GM19239 (cell line): ENCODE measurements at regions not wholly inside any gene's neighbourhood (a gene's known extent, or its start where the extent isn't known, plus 50 kb on each side); places are given as distances from the start of the nearest gene placed in this dataset.

ENCODE experiments used
- DNase-seq: peaks from one replicate; pipeline ENCODE4 v3.0.0; 2011; ENCODE audit warnings: low spot score; ENCODE audit not compliant: insufficient read length
- FAIRE-seq: peaks from 2 replicates; lab custom pipeline; 2011; peaks lifted over from hg19 to GRCh38; lab: Jason Lieb, UNC

GRCh38 chr3:30112902-30113484, 493.4 kb upstream of the TGFBR2 start:
- FAIRE-seq (peak; percentile 33), DNase-seq (no peak)

- no peak for FAIRE-seq
- DNase-seq: no peak
Observed at GRCh38 chr3:30113906-30114305, 492.5 kb upstream of the TGFBR2 start.

- no peak for FAIRE-seq
- no peak for DNase-seq
Observed at GRCh38 chr3:30114918-30115317, 491.5 kb upstream of the TGFBR2 start.

GRCh38 chr3:30122359-30122758, 484.0 kb upstream of the TGFBR2 start:
- DNase-seq: no peak
- FAIRE-seq: no peak

- no peak for FAIRE-seq
Observed at GRCh38 chr3:30123224-30123623, 483.2 kb upstream of the TGFBR2 start.

GRCh38 chr3:30123755-30124154, 482.6 kb upstream of the TGFBR2 start:
- no peak for FAIRE-seq
- DNase-seq: no peak

More at GRCh38 chr3:30123224-30123623, 483.2 kb upstream of the TGFBR2 start:
- no peak for DNase-seq

- FAIRE-seq: no peak
- no peak for DNase-seq
Observed at GRCh38 chr3:30124435-30125370, 481.7 kb upstream of the TGFBR2 start.

- FAIRE-seq: no peak
- no peak for DNase-seq
Observed at GRCh38 chr3:30129765-30130164, 476.6 kb upstream of the TGFBR2 start.

- DNase-seq (no peak), FAIRE-seq (no peak)
Observed at GRCh38 chr3:30130391-30130790, 476.0 kb upstream of the TGFBR2 start.

- DNase-seq: no peak
- no peak for FAIRE-seq
Observed at GRCh38 chr3:30131191-30131590, 475.2 kb upstream of the TGFBR2 start.

- DNase-seq (no peak), FAIRE-seq (no peak)
Observed at GRCh38 chr3:30135190-30135589, 471.2 kb upstream of the TGFBR2 start.

- DNase-seq (no peak), FAIRE-seq (no peak)
Observed at GRCh38 chr3:30139283-30139682, 467.1 kb upstream of the TGFBR2 start.

- no peak for FAIRE-seq
- no peak for DNase-seq
Observed at GRCh38 chr3:30140356-30141075, 465.9 kb upstream of the TGFBR2 start.

GRCh38 chr3:30141178-30141581, 465.2 kb upstream of the TGFBR2 start:
- FAIRE-seq: no peak
- no peak for DNase-seq

GRCh38 chr3:30141927-30142326, 464.5 kb upstream of the TGFBR2 start:
- DNase-seq: no peak
- FAIRE-seq: no peak

- FAIRE-seq (no peak), DNase-seq (no peak)
Observed at GRCh38 chr3:30142946-30143345, 463.5 kb upstream of the TGFBR2 start.

- no peak for FAIRE-seq
- DNase-seq: no peak
Observed at GRCh38 chr3:30145281-30145680, 461.1 kb upstream of the TGFBR2 start.

GRCh38 chr3:30146978-30147377, 459.4 kb upstream of the TGFBR2 start:
- DNase-seq (no peak), FAIRE-seq (no peak)

GRCh38 chr3:30154853-30155252, 451.5 kb upstream of the TGFBR2 start:
- DNase-seq (no peak), FAIRE-seq (no peak)

GRCh38 chr3:30155755-30156154, 450.6 kb upstream of the TGFBR2 start:
- FAIRE-seq (no peak), DNase-seq (no peak)
